ENCODE measurements at regions not wholly inside any gene's neighbourhood (a gene's known extent, or its start where the extent isn't known, plus 50 kb on each side); places are given as distances from the start of the nearest gene placed in this dataset.

DNA sequence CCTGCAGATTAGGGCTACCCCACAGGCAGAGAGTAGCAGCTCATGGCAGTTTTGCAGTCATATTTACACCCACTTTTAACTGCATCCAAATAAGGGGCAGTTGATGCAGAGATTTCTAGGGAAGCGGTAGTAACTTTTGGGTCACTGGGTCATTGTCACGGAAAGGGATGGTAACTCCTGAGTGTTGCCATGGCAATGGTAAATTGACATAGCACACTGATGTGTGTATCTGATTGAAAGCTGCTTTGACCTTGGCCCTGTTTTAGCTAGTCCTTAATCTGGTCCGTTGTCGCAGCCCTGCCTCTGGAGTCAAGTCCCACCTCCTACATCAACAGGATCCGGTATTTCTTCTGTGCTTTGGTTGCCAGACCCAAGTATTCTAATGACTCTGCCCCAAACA lies 199.1 kb upstream of the TCF21 start:
- TF ChIP-seq POLR2A (IDR thresholded peaks at IDR 0.05) (no peak), POLR2AphosphoS5 (IDR thresholded peaks at IDR 0.05) (no peak), EP300 (IDR thresholded peaks at IDR 0.05) (no peak)
- TF ChIP-seq, protein P1, sequence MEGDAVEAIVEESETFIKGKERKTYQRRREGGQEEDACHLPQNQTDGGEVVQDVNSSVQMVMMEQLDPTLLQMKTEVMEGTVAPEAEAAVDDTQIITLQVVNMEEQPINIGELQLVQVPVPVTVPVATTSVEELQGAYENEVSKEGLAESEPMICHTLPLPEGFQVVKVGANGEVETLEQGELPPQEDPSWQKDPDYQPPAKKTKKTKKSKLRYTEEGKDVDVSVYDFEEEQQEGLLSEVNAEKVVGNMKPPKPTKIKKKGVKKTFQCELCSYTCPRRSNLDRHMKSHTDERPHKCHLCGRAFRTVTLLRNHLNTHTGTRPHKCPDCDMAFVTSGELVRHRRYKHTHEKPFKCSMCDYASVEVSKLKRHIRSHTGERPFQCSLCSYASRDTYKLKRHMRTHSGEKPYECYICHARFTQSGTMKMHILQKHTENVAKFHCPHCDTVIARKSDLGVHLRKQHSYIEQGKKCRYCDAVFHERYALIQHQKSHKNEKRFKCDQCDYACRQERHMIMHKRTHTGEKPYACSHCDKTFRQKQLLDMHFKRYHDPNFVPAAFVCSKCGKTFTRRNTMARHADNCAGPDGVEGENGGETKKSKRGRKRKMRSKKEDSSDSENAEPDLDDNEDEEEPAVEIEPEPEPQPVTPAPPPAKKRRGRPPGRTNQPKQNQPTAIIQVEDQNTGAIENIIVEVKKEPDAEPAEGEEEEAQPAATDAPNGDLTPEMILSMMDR (IDR thresholded peaks at IDR 0.05), result no peak
- H3K9me3 ChIP-seq, result no peaks in the 10 kb centered on the region
- H3K27me3 ChIP-seq, result no peaks in the 10 kb centered on the region
- 89 to 96% methylated on average over 4 of the region's 5 CpGs for WGBS, 2 donors (ENCODE audit: low coverage in 1 of 2)
- H3K4me3 ChIP-seq, result no peak overlapping the region
- no peaks in the 10 kb centered on the region for H3K4me1 ChIP-seq
- no peak for ATAC-seq
- no peak overlapping the region for H3K27ac ChIP-seq
- H3K36me3 ChIP-seq, result no peaks in the 10 kb centered on the region

DNA sequence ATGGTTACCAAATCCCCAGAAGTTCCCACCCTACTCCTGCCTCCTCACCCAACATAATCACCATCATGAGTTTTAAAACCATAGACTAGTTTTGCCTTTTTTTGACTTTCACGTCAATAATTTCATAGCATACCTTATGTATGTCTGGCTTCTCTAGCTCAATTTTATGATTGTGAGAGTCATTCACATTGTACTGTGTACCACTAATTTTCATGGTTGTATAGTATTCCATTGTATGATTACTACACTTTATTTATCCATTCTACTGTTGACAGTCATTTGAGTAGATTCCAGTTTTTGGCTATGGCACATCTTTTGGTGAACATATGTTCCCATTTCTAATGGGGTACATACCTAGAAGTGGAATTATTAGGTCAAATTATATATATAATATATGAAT lies 195.3 kb upstream of the TCF21 start:
- H3K36me3 ChIP-seq, result no peaks in the 10 kb centered on the region
- no peaks in the 10 kb centered on the region for H3K27me3 ChIP-seq
- no peak overlapping the region for H3K4me3 ChIP-seq
- no peak for ATAC-seq
- no peak overlapping the region for H3K27ac ChIP-seq
- TF ChIP-seq EP300 (IDR thresholded peaks at IDR 0.05), result no peak
- no peak for TF ChIP-seq POLR2AphosphoS5 (IDR thresholded peaks at IDR 0.05)
- TF ChIP-seq, protein P1 (IDR thresholded peaks at IDR 0.05), result no peak
- no peak for TF ChIP-seq POLR2A (IDR thresholded peaks at IDR 0.05)
- H3K4me1 ChIP-seq, result no peaks in the 10 kb centered on the region
- WGBS, 2 donors (ENCODE audit: low coverage in 1 of 2), result 100% methylated on average over 1 of the region's 1 CpG
- no peaks in the 10 kb centered on the region for H3K9me3 ChIP-seq

DNA sequence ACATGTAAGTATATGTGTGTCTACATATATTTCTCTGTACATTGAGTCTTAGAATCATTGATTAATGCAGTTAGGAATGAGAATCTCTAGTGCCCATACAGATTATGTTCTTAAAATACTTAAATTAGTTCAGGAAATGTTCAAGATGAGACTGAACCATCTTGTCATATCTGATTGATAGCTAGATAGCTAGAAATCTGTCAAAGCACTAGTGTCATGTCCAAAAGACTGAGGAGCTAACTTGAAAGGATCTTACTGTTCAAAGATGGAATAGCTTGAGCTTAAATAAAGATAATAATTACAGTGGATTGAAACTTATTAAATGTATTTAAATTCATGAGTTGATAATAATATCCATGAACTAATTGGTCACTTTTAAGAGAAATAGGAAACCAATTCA lies 191.7 kb upstream of the TCF21 start:
- Histone ChIP-seq H3K36me3 (no peaks in the 10 kb centered on the region), H3K27ac (no peak overlapping the region), H3K4me3 (no peak overlapping the region), H3K9me3 (no peaks in the 10 kb centered on the region), H3K27me3 (no peaks in the 10 kb centered on the region), H3K4me1 (no peaks in the 10 kb centered on the region)
- no peak for ATAC-seq
- TF ChIP-seq EP300 (IDR thresholded peaks at IDR 0.05) (no peak), POLR2A (IDR thresholded peaks at IDR 0.05) (no peak), POLR2AphosphoS5 (IDR thresholded peaks at IDR 0.05) (no peak)
- TF ChIP-seq, protein P1 (IDR thresholded peaks at IDR 0.05), result no peak

DNA sequence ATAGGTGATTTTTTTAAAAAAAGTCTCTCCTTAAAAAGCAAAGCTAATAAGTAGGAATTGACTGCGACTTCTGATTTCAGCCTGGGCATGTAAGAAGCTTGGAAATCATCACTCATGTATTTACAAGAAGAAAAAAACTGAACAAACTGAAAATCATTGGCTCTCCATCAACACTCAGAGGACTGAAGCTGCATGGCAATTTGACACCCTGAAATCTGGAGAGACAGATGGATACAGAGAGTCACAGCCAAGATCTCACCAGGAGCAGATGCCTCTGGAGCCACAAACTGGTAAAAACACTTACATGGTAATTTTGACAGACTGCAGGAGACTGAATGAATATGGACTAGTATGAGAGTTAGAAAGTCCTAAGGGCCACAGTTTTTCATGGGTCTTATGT lies 191.2 kb upstream of the TCF21 start:
- H3K4me3 ChIP-seq, result no peak overlapping the region
- no peak for ATAC-seq
- no peaks in the 10 kb centered on the region for H3K4me1 ChIP-seq
- no peaks in the 10 kb centered on the region for H3K9me3 ChIP-seq
- TF ChIP-seq POLR2AphosphoS5 (IDR thresholded peaks at IDR 0.05), result no peak
- no peak for TF ChIP-seq POLR2A (IDR thresholded peaks at IDR 0.05)
- no peaks in the 10 kb centered on the region for H3K36me3 ChIP-seq
- H3K27me3 ChIP-seq, result no peaks in the 10 kb centered on the region
- WGBS, 2 donors (ENCODE audit: low coverage in 1 of 2), result 74 to 100% methylated on average over 1 of the region's 1 CpG
- H3K27ac ChIP-seq, result no peak overlapping the region

DNA sequence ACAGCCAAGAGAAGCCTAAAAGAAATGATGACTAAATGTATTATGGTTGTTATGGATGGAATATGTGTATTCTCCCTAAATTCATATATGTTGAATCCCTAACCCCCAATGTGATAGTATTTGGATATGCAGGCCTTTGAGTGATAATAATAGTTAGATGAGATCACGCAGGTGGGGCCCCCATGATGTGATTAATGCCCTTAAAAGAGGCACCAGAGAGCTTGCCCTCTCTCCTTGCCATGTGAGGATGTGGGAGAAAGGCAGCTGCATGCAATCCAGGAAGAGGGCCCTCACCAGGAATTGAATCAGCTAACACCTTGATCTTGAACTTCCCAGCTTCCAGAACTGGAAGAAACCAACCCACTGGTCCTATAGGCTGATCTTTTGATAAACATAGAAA lies 190.6 kb upstream of the TCF21 start:
- 80 to 100% methylated on average over 1 of the region's 1 CpG for WGBS, 2 donors (ENCODE audit: low coverage in 1 of 2)
- no peaks in the 10 kb centered on the region for H3K27me3 ChIP-seq
- H3K27ac ChIP-seq, result no peak overlapping the region
- no peaks in the 10 kb centered on the region for H3K9me3 ChIP-seq
- no peak for ATAC-seq
- no peaks in the 10 kb centered on the region for H3K4me1 ChIP-seq
- no peaks in the 10 kb centered on the region for H3K36me3 ChIP-seq
- no peak overlapping the region for H3K4me3 ChIP-seq
- no peak for TF ChIP-seq EP300 (IDR thresholded peaks at IDR 0.05)
- TF ChIP-seq POLR2AphosphoS5 (IDR thresholded peaks at IDR 0.05), result no peak
- no peak for TF ChIP-seq POLR2A (IDR thresholded peaks at IDR 0.05)
- TF ChIP-seq, protein P1 (IDR thresholded peaks at IDR 0.05), result no peak

Data from gastroesophageal sphincter (tissue), 4 donors.